ENCODE measurements at regions not wholly inside any gene's neighbourhood (a gene's known extent, or its start where the extent isn't known, plus 50 kb on each side); places are given as distances from the start of the nearest gene placed in this dataset.

GRCh38 chr13:23518231-23518630, 52.0 kb upstream of the TNFRSF19 start:
- TF ChIP-seq CTCF (IDR thresholded peaks at IDR 0.05) (no peak), POLR2A (IDR thresholded peaks at IDR 0.05) (no peak)
